Fibroblast of skin of scalp (primary cell): ENCODE measurements at regions not wholly inside any gene's neighbourhood (a gene's known extent, or its start where the extent isn't known, plus 50 kb on each side); places are given as distances from the start of the nearest gene placed in this dataset.

ENCODE experiments used
- DNase-seq: peaks from one replicate; pipeline ENCODE4 v3.0.0-alpha.2; 2013

GRCh38 chr1:8202182-8202905, 115.6 kb upstream of the SLC45A1 start:
- DNase-seq: peak; percentile 76

GRCh38 chr1:8201331-8201861, 116.5 kb upstream of the SLC45A1 start:
- peak; percentile 22 for DNase-seq

GRCh38 chr1:8200317-8201115, 117.4 kb upstream of the SLC45A1 start:
- no peak for DNase-seq

GRCh38 chr1:8198522-8198921, 119.4 kb upstream of the SLC45A1 start:
- DNase-seq: no peak

GRCh38 chr1:8197493-8198282, 120.2 kb upstream of the SLC45A1 start:
- DNase-seq: peak; percentile 84

GRCh38 chr1:8194481-8195227, 123.3 kb upstream of the SLC45A1 start:
- DNase-seq: peak; percentile 85

GRCh38 chr1:8193840-8194406, 124.0 kb upstream of the SLC45A1 start:
- no peak for DNase-seq

- DNase-seq: no peak
Observed at GRCh38 chr1:8191474-8191873, 126.4 kb upstream of the SLC45A1 start.

GRCh38 chr1:8189931-8190483, 127.9 kb upstream of the SLC45A1 start:
- no peak for DNase-seq

- no peak for DNase-seq
Observed at GRCh38 chr1:8185400-8185799, 132.5 kb upstream of the SLC45A1 start.

GRCh38 chr1:8184301-8184700, 133.6 kb upstream of the SLC45A1 start:
- no peak for DNase-seq

GRCh38 chr1:8182034-8182761, 135.7 kb upstream of the SLC45A1 start:
- peak; percentile 33 for DNase-seq

GRCh38 chr1:8179132-8179793, 138.7 kb upstream of the SLC45A1 start:
- DNase-seq: no peak

- no peak for DNase-seq
Observed at GRCh38 chr1:8176279-8176678, 141.6 kb upstream of the SLC45A1 start.

GRCh38 chr1:8174807-8175206, 143.1 kb upstream of the SLC45A1 start:
- no peak for DNase-seq

- DNase-seq: no peak
Observed at GRCh38 chr1:8171751-8172464, 145.8 kb upstream of the ERRFI1 start.

- DNase-seq: no peak
Observed at GRCh38 chr1:8170059-8170835, 144.1 kb upstream of the ERRFI1 start.

- DNase-seq: peak; percentile 88
Observed at GRCh38 chr1:8169364-8170058, 143.4 kb upstream of the ERRFI1 start.
